T47D (cell line): ENCODE measurements at regions not wholly inside any gene's neighbourhood (a gene's known extent, or its start where the extent isn't known, plus 50 kb on each side); places are given as distances from the start of the nearest gene placed in this dataset.
"Not testable (repeated sequence)": the region's sequence is repeated elsewhere in the genome, so short reads cannot be mapped to it uniquely, and the experiment has no call there.

Experiments used
- DNase-seq, 2 experiments: peaks; one replicate each; pipeline versions ENCODE4 v3.0.0 to v3.0.0-alpha.2; 2011 to 2012; ENCODE audit warnings: low read depth in 1 of 2, low spot score in 1 of 2
- JUND ChIP-seq: IDR thresholded peaks from 2 replicates; pipeline ENCODE4 v1.6.1; 2012; ENCODE audit warnings: low read depth
- in situ Hi-C: cut with HindIII; loops from 2 replicates; pipeline ENCODE4 v1.10.0; 2016; ENCODE audit warnings: low sequenced_read_pairs, low pct_unique_long_range_greater_than_20kb

- TF ChIP-seq JUND = no peak
- in situ Hi-C loops = no loop called here
- no peak for DNase-seq
Observed at GRCh38 chr16:66242672-66243071, 123.8 kb upstream of the CDH5 start.

DNA sequence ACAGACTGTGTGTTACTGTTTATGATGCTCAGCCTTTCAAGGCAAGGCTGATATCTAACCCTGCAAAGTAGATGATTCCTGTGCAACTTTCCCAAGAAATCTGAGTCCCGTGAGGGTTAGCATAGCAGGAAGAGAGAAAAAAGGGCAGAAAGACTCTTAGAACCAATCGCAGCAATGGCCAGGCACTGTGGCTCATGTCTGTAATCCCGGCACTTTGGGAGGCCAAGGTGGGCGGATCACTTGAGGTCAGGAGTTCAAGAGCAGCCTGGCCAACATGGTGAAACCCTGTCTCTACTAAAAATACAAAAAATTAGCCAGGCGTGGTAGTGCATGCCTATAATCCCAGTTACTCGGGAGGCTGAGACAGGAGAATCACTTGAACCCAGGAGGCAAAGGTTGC lies 124.3 kb upstream of the CDH5 start:
- DNase-seq, in situ Hi-C loops: not testable (repeated sequence)

GRCh38 chr16:66240631-66241395 lies 125.7 kb upstream of the CDH5 start:
- in situ Hi-C loops = no loop called here
- DNase-seq = no peak
- no peak for TF ChIP-seq JUND

GRCh38 chr16:66240088-66240487 lies 126.4 kb upstream of the CDH5 start:
- TF ChIP-seq JUND = no peak
- in situ Hi-C loops = no loop called here
- DNase-seq = no peak

DNA sequence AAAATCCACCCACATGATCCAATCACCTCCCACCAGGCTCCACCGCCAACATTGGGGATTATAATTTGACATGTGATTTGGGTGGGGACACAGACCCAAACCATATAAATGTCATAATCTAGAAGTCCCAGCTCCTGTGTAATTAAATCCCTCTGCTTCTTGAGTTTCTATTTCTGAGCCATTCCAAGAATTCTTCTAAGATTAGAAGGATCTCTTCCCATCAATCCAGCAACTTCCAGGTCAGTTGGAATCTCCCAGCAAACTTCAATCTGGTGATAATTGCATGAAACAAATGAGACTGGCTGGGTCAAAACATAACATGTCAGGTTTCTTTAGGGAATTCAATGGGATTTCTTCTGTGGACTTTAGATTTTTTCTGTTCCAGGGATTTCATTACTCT lies 127.8 kb upstream of the CDH5 start:
- DNase-seq = no peak
- in situ Hi-C loops = no loop called here
- TF ChIP-seq JUND = no peak

DNA sequence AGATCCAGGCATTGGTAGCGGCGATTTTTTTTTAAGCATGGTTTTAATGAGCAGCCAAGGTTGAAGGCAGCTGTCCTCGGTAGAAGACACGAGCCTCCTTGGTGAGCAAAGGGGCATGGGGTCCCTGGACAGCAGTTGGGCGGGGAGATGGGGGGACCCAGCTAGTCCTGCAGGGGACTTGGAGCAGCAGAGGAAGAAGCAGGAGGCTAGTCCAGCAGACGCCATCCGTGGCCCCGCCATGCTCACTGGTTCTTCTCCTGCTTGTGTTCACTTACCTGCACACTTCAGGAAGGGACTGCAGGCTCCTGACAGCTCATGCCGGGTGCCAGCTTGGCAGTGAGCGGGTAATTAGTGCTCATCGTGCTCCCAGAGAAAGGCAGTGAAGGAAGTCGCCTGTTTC lies 130.2 kb upstream of the CDH5 start:
- in situ Hi-C loops = no loop called here
- DNase-seq = no peak
- TF ChIP-seq JUND = no peak

DNA sequence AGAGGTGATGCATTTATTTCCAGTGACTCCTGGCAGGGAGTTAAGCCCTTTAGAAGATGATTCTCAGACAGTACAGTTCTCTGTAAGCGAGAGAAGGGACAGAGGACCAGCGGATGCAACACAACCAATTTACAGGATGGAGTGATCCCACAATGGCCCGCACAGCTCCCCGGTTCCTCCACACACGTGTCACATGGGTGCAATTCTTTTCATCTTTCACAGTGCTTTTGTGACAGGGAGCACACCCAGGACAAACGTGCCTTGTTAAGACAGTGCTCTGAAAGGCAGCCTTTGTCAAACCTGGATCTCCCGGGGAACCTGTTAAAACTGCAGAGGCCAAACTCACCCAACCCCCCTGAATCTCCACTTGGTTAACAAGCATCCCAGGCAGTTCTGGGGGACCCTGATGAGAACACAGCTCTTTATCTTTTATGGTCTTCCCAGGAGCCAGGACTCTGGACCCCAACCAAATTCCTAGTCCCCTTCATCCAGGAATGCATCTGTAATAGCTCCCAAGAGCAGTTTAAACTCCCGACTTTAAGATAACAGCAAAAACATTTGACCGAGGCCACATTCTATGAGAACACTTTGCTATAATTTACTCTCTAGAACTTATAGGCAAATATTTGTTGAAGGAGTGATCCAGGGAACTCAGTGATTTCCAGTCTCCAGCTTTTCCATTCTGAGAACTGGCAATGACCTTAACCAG lies 134.9 kb upstream of the CDH5 start:
- no peak for TF ChIP-seq JUND
- in situ Hi-C loops = no loop called here

GRCh38 chr16:66229651-66230050 lies 136.8 kb upstream of the CDH5 start:
- in situ Hi-C loops = no loop called here
- DNase-seq = no peak
- TF ChIP-seq JUND = no peak

More for the DNA sequence above, 134.9 kb upstream of the CDH5 start:
- no peak for DNase-seq

GRCh38 chr16:66228792-66229191 lies 137.7 kb upstream of the CDH5 start:
- DNase-seq = no peak
- in situ Hi-C loops = no loop called here
- no peak for TF ChIP-seq JUND

GRCh38 chr16:66227766-66228530 lies 138.5 kb upstream of the CDH5 start:
- in situ Hi-C loops = no loop called here
- no peak for TF ChIP-seq JUND
- DNase-seq = no peak

DNA sequence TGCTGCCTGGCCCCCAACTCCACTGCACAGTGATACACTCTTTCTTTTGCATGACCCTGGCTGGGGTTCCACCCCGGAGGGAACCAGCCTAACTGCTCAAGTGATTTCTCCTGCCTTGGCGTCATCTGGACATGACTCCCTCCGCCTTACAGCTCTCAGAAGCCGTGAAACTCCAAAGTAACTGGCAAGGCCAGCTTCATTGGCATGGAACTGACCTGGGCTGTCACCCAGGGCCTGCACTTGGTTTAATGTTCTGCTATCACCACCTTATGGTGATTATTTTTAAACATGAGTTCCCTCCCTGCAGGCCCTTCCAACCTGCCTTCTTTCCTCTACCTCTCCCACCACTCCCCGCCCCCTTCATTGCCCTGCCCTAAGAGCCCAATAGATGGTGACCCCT lies 139.7 kb upstream of the CDH5 start:
- in situ Hi-C loops = no loop called here
- no peak for DNase-seq
- TF ChIP-seq JUND = no peak

- in situ Hi-C loops = no loop called here
- DNase-seq = no peak
- TF ChIP-seq JUND = no peak
Observed at GRCh38 chr16:66225696-66226095, 140.8 kb upstream of the CDH5 start.

DNA sequence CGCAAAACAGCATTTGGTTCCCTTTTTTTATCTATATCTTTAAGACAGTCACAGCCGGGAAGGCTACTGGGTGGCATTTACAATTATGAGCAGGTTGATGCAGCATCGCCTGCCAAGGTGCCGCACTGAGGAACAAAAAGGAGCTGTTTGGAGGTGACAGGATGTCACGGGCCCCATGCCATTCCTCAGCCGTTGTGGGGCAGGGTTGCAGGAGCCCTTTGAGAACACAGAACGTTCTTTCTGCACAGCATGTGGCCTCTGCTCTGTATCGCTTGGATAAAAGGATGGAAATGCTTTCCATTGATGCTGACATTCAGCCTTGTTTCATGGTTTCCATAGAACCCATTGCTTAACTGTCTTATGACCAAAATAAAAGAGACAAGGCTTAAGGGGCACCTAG lies 141.9 kb upstream of the CDH5 start:
- no peak for DNase-seq
- TF ChIP-seq JUND = no peak
- in situ Hi-C loops = no loop called here
